ENCODE measurements at regions not wholly inside any gene's neighbourhood (a gene's known extent, or its start where the extent isn't known, plus 50 kb on each side); places are given as distances from the start of the nearest gene placed in this dataset.

DNA sequence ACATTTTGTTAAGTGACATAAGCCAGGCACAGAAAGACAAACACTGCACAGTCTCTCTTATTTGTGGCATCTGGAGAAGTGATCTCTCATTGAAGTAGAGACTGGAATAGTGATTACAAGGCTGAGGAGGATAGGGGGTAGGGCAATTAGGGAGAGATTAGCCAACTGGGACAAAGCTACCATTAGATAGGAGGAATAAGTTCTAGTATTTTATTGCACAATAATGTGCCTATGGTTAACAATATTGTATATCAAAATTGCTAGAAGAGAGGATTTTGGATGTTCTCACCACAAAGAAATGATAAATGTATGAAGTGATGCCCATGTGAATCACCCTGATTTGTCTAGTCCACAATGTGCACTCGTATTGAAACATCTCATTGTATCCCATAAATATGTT, 281.8 kb downstream of the MTRR start:
- DNase-seq = no peak

GRCh38 chr5:8156706-8157105, 287.8 kb downstream of the MTRR start:
- DNase-seq = no peak

- no peak for DNase-seq
Measured at GRCh38 chr5:8157320-8157822, 288.4 kb downstream of the MTRR start.

GRCh38 chr5:8176101-8176693, 307.2 kb downstream of the MTRR start:
- no peak for DNase-seq

GRCh38 chr5:8184455-8185063, 315.6 kb downstream of the MTRR start:
- DNase-seq = peak in 1 of 2 experiments; percentile 73

GRCh38 chr5:8185852-8186251, 316.9 kb downstream of the MTRR start:
- no peak for DNase-seq

GRCh38 chr5:8188874-8189565, 320.1 kb downstream of the MTRR start:
- no peak for DNase-seq

DNA sequence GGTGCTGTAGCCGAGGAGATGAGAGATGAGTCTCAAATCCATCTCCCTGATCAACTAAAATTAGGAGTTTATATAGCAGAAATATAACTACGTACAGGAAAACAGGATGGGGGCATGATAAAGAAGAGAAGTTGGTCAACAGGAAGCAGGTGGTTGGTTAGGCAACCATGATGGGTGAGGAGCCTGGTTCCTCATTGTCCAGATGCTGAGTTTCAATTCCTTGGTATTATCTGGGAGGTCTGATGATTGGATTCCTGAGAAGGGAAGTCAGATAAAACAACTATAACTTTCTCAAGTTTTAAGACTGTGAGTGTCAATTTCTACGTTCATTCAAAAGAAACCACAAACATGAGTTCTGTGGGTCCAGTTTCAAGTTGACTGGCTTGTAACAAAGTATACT, 323.9 kb downstream of the MTRR start:
- no peak for DNase-seq

GRCh38 chr5:8196061-8196460, 327.1 kb downstream of the MTRR start:
- no peak for DNase-seq

- no peak for DNase-seq
Measured at GRCh38 chr5:8208307-8208706, 339.4 kb downstream of the MTRR start.

GRCh38 chr5:8209500-8209899, 340.6 kb downstream of the MTRR start:
- DNase-seq = no peak

GRCh38 chr5:8213701-8214240, 344.8 kb downstream of the MTRR start:
- no peak for DNase-seq

GRCh38 chr5:8216921-8217320, 348.0 kb downstream of the MTRR start:
- DNase-seq = no peak

DNA sequence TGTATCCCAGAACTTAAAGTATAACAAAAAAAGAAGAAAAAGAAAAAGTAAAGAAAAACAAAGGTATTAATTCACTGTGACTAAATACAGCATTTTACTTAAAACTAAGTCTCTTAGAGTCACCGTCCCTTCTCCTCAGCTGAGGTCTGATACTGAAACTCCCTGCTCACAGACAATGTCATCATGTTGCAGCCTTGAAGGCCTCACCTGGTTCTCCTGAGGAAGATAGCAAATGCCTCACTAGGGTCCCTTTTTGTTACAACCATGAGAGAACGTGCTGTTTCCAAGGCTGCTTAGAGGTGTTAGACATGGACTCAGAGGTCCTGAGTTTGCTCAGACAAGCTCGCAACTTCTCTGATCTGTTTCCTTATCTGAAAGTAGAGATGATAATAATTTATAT, 357.2 kb downstream of the MTRR start:
- DNase-seq = no peak

- no peak for DNase-seq
Measured at GRCh38 chr5:8227112-8227511, 358.2 kb downstream of the MTRR start.

DNA sequence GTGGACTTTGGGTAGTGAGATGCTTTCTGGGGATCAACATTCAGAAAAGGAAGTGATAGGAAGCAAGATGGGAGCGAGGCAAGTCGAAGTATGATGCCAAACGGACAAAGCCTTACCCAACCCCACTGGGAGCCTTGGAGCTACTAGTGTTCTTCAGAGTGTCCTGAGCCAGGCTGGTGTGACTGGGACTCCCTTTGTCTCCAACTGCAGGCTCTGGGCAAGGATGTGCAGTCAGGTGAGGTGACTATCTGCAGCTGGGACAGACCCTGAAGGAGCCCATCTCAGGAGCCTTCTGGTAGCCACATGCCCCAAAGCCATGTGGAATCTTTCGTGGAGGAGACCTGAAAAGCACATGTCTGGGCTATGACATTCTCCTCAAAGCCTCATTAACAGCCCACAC, 360.6 kb downstream of the MTRR start:
- DNase-seq = no peak

DNA sequence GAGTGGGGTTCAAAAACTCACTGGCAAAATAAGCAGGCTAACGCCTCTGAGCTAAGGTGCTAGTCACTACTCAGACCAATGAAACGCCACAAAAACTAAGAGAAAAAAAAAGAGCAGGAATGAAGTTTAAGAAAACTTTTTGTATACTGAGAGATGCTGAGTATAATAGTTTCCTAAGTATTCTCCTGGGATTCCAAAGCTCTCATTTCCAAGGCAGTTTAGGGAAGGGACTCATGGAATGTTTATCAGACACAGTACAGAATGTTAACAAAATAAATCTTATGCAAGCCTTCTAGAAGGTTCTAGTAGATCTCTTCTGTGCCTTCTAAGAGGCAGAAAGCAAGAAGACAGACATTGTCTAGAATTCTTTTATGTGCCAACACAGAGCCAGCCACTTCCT, 361.9 kb downstream of the MTRR start:
- no peak for DNase-seq

GRCh38 chr5:8233479-8233878, 364.5 kb downstream of the MTRR start:
- no peak for DNase-seq

DNA sequence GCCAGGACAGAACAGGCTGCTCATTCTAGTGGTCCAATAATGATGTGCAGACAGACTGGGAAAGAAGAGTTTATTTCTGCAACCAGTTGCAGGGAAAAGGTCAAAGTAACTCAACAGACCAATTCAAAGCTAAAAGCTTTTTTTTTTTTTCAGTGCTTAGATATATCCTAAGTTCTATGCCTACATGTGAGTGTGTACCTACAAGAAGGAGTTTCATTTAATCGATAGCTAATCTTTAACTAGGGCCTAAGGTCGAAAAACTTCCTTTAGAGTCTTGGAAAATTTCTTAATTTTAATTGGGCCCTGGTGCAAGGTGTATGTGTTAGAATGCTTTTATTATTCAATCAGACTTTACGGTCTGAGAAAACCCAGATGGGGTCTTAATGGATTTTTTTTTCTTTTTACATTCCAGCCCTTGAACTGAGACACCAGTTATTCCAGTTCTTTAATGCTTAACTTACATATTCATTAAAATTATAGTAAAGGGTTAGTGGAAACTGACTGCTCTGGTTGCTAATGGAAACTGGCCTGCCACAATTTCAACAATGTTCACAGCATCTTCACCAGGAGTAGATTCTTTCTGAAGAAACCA, 365.3 kb downstream of the MTRR start:
- DNase-seq = no peak

DNA sequence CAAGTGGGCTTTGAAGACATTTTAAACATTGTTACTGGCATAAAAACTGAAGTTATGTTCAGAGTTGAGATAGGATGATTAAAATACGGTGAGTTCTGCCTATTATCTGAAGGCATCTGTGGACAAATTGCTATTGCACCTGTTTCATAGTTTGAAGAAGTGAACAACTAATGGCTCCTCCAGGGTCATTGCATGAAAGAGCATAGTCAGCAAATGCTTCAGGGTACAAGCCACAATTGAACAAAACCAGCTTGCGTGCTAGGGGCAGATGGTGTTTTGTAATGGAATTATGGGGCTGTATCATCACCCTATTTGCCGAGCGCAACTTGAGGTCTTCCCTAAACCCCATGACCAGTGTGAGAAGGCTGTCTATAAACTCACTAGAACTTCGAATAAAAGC, 369.1 kb downstream of the MTRR start:
- DNase-seq = no peak

DNA sequence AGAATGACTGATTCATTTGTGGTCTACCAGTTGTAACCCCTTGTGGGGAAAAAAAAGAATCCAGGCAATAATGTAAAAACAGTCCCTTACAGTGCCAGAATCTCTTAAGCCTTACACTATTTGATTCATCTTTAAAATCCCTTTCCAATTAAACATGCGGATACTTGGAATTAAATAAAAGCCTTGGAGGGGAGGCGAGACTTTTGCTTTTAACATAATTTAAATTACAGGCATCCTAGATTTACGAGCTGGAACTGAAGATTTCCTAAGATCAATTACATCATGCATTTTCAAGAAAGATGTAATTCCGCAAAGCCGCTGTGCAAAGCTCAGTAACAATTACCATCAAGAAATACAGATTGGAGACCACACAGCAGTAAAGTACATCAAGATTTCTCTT, 370.2 kb downstream of the MTRR start:
- no peak for DNase-seq

- DNase-seq = no peak
Measured at GRCh38 chr5:8239646-8240045, 370.7 kb downstream of the MTRR start.

DNA sequence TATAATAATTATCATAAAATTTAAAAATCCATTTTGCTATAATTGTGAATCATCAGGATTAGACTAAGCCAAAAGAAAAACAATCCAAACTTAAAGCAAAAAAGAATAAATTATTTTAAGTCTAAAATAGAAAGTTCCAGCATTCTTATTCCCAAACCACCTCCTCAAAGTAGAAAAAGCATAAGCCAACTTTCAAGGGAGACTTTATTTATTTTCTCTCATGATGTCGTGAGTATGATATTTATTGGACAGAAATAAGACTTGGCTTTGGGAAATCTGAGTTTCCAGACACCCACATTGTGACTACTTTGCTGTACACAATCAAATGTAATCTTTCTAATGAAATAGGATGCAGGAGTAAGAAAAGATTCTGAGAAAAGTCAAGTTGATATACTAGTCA, 372.1 kb downstream of the MTRR start:
- DNase-seq = no peak

GRCh38 chr5:8241558-8241957, 372.6 kb downstream of the MTRR start:
- no peak for DNase-seq
